ENCODE measurements at regions not wholly inside any gene's neighbourhood (a gene's known extent, or its start where the extent isn't known, plus 50 kb on each side); places are given as distances from the start of the nearest gene placed in this dataset.

DNA sequence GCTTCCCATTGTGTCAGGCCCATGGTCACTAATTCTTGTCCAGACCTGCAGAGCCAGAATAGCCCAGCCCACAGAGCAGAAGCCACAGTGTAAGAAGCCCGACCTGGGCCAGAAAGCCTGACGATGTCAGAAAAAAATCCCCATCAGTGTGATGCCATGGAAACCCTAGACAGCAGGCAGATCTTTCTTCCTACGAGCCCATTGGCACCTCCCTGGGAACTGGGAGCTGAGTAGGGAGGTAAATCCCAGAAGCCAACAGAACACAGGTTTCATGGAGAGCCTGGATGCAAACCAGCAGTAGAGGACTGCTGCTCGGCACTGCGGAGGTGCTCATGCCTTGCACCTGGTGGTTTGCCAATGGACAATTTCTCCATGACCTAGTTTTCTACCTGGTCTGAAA is 82.2 kb upstream of the SLC22A16 start:
- ChIA-PET CTCF (interaction anchor here (1.0 kb wide), 1 partner anchor 24 kb away, joined by 3 read pairs; no protein-coding TSS in a partner anchor), POLR2A (no interaction called here)
- TF ChIP-seq, protein P1, sequence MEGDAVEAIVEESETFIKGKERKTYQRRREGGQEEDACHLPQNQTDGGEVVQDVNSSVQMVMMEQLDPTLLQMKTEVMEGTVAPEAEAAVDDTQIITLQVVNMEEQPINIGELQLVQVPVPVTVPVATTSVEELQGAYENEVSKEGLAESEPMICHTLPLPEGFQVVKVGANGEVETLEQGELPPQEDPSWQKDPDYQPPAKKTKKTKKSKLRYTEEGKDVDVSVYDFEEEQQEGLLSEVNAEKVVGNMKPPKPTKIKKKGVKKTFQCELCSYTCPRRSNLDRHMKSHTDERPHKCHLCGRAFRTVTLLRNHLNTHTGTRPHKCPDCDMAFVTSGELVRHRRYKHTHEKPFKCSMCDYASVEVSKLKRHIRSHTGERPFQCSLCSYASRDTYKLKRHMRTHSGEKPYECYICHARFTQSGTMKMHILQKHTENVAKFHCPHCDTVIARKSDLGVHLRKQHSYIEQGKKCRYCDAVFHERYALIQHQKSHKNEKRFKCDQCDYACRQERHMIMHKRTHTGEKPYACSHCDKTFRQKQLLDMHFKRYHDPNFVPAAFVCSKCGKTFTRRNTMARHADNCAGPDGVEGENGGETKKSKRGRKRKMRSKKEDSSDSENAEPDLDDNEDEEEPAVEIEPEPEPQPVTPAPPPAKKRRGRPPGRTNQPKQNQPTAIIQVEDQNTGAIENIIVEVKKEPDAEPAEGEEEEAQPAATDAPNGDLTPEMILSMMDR (IDR thresholded peaks at IDR 0.05; ENCODE audit: control extremely low read depth, extremely low read depth, low read depth, missing control alignments), result no peak
- DNase-seq (ENCODE audit: extremely low spot score), result no peak

DNA sequence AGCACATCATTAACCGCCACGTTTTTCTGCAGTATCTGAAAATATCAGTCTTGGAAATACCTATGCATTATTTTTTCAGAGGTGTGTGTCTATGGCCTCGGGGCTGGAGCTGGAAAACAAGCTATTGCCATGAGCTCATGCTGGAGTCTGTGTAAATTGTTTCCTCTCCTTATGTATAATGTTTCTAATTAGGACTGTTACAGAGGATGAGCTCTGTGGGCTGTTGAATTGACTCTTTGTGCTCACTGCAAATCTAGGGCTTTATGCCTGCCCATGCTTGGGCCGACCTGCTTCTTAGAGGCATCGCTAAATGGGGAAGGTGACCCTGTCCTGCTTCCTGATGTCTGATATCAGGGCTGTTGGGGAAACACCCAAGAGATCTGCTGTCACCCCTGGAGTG is 80.8 kb upstream of the SLC22A16 start:
- DNase-seq (ENCODE audit: extremely low spot score), result no peak
- ChIA-PET POLR2A (no interaction called here), CTCF (interaction anchor here (0.9 to 1.3 kb wide), 2 partner anchors 19 to 44 kb away, joined by 3 to 5 read pairs; no protein-coding TSS in a partner anchor)
- TF ChIP-seq, protein P1 (IDR thresholded peaks at IDR 0.05; ENCODE audit: control extremely low read depth, extremely low read depth, low read depth, missing control alignments), result no peak

DNA sequence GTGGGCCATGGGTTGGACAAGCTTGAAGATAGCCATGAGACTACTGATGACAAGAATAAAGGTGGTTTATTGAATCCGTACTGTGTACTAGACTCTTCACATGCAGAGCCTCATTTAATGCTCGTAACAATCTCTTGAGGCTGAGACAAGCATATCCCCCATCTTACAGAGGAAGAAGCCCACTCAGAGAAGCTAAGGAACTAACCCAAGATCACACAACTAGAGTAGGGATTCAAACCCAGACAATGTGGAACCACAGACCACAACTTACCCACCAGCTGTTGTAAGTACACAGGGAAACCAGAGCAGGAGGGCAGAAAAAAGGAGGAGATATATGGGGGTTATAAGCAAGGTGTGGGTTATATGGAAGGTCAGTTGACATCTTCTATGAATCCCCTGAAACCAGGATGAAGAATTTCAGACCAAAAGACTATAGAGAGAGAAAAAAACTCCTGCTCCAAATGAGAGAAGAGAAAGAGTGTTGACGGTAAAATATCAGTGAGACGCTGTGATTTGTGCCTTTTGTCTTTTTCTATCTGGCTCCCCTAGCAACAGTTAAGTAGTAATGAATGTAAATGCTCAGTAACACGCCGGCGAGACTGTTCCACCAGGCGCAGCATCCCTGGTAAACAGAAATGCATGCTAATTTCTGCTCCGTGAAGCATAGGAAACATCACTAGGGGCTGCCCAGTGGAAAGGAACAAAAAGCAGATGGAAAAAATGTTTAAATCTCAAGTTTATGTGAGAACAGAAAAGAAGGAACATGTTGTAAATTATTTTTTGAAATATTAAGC is 80.1 kb upstream of the SLC22A16 start:
- ChIA-PET CTCF (interaction anchor here (0.9 to 1.3 kb wide), 2 partner anchors 18 to 44 kb away, joined by 3 to 5 read pairs; no protein-coding TSS in a partner anchor), POLR2A (no interaction called here)
- no peak for DNase-seq (ENCODE audit: extremely low spot score)
- TF ChIP-seq, protein P1 (IDR thresholded peaks at IDR 0.05; ENCODE audit: control extremely low read depth, extremely low read depth, low read depth, missing control alignments), result no peak

DNA sequence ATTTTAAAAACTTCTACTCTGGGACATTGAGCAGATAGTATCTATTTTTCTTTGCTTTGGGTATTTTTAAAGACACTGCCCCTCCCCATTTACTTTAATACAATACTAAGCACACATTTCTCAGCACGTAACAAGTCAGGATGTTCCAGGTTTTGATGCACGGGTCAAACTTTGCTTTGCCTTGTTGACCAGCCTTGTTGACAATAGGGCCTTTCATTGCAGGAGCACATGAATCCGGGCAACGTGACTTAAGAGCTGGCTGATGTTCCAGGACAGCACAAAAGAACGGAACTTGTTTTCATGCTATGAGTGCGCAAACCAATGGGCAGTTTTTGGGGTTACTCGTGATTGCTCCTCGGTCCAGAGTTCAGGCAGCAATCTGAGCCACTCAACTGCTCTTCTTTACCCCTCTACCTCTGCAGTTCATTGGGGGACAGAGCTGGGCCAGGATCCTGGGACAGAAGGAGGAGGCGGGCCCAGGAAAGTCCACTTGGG is 78.6 kb upstream of the SLC22A16 start:
- DNase-seq (ENCODE audit: extremely low spot score), result no peak
- POLR2A ChIA-PET, result no interaction called here
- CTCF ChIA-PET, result interaction anchor here (0.7 to 1.3 kb wide), 2 partner anchors 15 to 26 kb away, joined by 3 to 4 read pairs; no protein-coding TSS in a partner anchor
- TF ChIP-seq, protein P1 (IDR thresholded peaks at IDR 0.05; ENCODE audit: control extremely low read depth, extremely low read depth, low read depth, missing control alignments), result no peak

DNA sequence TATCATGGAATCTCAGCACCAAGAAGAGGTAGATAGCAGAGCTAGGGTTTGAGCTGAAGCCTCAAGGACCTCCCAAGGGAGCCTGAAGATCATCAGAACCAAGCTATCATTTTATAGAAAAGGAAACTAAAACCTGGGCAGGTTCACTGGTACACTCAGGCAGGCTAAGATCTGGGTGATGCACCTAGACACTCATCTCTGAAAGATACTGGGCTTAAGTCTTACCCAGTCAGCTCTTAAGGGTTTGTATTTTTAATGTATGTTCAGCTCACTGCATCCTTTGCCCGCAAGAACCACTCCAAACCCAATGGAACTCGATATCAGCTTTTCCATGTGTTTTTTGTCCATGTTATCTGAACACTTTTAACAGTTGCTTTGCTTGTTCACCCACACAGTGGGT is 78.0 kb upstream of the SLC22A16 start:
- ChIA-PET CTCF (interaction anchor here (1.0 to 1.3 kb wide), 2 partner anchors 10 to 14 kb away, joined by 3 to 4 read pairs; no protein-coding TSS in a partner anchor), POLR2A (no interaction called here)
- TF ChIP-seq, protein P1 (IDR thresholded peaks at IDR 0.05; ENCODE audit: control extremely low read depth, extremely low read depth, low read depth, missing control alignments), result no peak
- no peak for DNase-seq (ENCODE audit: extremely low spot score)

DNA sequence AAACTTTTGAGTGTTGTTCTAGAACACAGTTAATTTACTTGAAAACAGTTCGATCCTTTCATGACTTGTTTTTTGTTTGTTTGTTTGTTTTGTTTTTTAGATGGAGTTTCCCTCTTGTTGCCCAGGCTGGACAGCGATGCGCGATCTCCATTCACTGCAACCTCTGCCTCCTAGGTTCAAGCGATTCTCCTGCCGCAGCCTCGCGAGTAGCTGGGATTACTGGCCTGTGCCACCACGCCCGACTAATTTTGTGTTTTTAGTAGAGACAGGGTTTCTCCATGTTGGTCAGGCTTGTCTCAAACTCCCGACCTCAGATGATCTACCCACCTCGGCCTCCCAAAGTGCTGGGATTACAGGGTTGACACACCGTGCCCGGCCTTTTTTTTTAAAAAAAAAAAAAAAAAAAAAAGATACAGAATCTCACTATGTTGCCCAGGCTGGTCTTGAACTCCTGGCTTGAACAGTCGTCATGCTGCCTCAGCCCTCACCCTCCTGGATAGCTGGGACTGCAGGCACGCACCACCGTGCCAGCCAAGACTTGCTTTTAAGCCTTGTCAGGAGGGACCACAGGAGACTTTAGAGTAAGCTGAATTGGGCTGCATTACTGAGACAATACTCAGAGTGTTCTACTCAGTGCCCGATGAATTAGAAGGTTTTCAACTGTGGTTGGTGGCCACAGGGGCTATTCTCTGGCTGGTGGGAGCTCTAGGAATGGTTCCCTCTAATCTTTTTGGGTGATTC is 76.7 kb upstream of the SLC22A16 start:
- TF ChIP-seq, protein P1 (IDR thresholded peaks at IDR 0.05; ENCODE audit: control extremely low read depth, extremely low read depth, low read depth, missing control alignments), result no peak
- DNase-seq (ENCODE audit: extremely low spot score), result no peak
- ChIA-PET CTCF (no interaction called here), POLR2A (no interaction called here)

Data from GM10248 (cell line).